ENCODE measurements at regions not wholly inside any gene's neighbourhood (a gene's known extent, or its start where the extent isn't known, plus 50 kb on each side); places are given as distances from the start of the nearest gene placed in this dataset.

- DNase-seq, result no peak
Measured at GRCh38 chr2:217183471-217183870, 323.6 kb upstream of the TNP1 start.

- no peak for DNase-seq
Measured at GRCh38 chr2:217182926-217183325, 323.1 kb upstream of the TNP1 start.

- DNase-seq, result no peak
Measured at GRCh38 chr2:217181512-217181911, 321.6 kb upstream of the TNP1 start.

GRCh38 chr2:217179854-217180253 is 320.0 kb upstream of the TNP1 start:
- no peak for DNase-seq

GRCh38 chr2:217178341-217178740 is 318.5 kb upstream of the TNP1 start:
- no peak for DNase-seq

GRCh38 chr2:217177720-217178119 is 317.9 kb upstream of the TNP1 start:
- DNase-seq, result no peak

DNA sequence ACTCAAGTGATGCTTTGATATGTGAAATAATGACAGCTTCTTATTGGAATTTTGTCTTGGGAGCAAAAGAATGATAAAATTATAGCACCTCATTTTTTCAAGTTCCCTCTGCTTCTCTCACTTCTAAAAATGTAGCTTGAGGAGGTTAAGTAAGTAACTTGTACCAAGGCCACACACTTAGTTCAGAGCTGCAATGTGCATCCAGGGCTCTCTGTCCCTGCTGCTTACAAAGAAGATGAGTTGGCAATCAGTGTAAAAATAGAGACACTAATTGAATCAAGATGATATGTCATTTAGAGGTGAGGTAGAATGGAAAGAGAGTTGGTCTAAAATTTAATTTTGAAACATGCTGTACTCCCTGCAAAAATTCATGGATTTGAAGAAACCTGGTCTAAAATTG is 312.0 kb upstream of the TNP1 start:
- DNase-seq, result no peak

DNA sequence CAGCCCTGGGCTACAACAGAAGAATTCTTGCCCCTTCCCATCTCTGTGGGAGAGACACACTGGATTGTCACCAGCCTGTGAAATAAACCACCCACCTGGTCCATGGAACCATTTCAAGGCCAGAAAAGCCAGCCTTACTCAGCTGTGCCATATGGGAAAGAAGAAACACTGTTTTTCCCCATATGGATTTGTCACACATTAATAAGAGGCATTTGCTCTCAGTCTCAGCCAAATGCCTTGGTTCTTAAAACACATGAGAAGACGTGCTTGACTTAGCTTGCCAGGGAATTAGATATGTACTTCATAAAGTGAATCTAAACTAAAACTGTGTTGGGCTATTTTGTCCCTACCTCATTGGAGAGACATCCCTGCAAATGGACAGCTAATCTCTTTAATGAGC is 308.6 kb upstream of the TNP1 start:
- DNase-seq, result no peak

- no peak for DNase-seq
Measured at GRCh38 chr2:217167531-217167930, 307.7 kb upstream of the TNP1 start.

- DNase-seq, result no peak
Measured at GRCh38 chr2:217166241-217166850, 306.5 kb upstream of the TNP1 start.

DNA sequence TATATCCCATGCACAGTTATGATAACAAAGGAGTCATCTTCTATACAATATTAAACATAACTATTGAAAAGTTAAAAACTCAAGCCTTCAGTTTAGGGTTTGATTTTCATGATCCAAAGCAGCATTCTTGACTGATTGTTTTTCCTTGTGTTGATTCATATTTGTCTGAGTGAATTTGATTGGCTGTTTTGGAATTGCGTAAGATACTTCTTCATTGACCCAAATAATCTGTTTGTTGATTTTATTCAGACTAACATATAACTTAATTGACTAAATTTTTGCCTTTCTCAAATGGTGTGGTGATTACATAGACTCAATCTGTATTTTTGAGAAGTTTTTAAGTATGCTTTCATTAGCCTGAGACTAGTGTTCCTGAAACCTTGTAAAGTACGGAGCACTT is 305.7 kb upstream of the TNP1 start:
- no peak for DNase-seq

DNA sequence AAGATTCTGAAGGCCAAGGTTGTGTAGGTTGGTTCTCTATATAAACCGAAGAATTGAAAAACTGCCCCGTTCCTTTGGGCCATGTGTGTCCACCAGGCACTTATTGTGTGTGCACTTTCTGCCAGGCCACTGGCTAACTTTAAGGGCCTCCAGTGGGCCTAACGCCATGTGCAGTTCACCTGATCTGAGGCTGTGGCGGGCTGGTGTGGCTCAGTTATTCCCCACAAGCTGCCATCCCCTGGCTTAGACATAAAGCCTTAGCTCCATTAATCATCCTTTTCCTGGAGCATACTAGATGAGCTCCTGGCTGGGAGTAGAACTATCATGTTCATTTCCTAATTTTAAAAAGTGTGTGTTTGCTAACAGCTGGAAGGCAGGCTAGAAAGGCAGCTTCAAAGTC is 304.1 kb upstream of the TNP1 start:
- no peak for DNase-seq

- DNase-seq, result no peak
Measured at GRCh38 chr2:217162533-217162932, 302.7 kb upstream of the TNP1 start.

DNA sequence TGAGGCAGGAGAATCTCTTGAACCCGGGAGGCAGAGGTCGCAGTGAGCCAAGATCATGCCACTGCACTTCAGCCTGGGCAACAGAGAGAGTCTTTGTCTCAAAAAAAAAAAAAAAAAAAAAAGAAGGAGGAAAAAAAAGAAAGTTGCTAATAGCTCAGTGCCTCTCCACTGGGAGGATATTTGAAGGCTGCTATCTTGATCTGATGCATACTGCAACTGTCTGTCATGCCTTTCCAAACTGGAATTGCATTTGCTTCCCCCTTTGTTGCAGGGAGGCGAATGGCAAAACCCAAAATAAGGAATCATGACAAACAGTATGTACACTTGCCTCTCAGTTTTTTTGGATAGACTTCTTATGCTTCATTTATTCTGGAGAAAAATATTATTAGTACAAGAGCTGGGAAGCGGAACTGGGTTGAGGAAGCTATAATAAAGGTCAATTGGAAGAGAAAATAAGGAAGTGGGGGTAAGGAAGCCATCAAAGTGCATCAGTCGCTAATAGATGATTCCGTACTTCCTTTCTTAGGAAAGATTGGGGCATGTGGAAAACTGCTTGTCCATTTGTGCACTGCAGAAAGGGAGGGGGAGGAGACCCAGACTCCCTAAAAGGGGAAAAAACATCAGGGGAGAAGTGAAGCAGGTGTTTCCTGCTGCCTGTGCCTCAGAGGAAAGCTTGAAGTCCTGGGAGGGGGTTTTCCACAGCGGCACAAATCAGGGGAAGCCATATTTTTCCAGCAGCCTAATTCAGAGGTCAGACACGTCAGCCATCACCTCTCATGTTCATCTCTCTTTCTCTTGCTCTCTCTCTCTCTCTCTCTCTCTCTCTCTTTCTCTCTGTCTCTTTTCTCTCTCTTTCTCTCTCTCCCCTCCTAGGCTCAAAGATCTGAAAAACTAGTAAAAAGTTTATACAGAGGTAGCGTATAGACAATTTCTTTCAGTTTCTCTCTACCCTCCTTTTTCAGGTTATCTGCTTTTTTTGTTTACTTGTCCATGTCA is 301.4 kb upstream of the TNP1 start:
- DNase-seq, result no peak

- DNase-seq, result no peak
Measured at GRCh38 chr2:217160103-217160743, 300.4 kb upstream of the TNP1 start.

DNA sequence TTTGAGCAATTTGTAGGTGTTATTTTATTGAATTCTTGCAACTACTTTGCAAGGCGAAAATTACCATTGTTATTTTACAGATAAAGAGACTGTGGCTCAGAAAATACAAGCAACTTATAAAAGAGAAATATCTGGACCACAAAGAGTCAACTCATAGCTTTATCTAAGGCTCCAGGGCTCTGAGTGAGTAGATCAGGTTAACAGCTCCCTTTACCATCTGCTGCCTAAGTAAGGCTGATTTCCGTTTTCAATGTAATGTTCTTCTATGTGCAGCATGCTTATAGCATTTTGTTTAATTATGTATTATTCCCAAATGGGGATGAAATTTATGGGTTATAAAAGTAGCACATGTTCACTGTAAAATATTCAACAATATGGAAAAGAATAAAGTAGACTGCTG is 299.1 kb upstream of the TNP1 start:
- no peak for DNase-seq

DNA sequence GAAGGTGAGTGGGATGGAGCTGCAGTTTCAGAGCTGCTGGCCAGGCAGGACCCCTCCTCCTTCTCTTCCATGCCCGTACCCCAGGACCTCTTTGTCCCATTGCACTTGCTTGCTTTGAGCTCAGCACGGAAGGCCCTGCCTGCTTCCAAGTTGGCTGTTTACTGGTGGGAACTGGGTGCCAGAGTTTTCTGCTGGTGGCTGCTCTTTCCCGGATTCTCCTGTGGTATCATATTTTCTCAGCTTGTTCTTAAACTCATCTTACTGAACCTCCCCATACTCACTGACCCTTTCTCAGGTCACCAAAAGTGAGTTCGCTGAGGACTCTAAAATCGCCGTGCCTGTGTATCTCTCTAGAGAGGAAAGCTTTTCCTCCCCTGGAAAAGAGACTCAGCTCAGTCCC is 297.7 kb upstream of the TNP1 start:
- DNase-seq, result no peak

DNA sequence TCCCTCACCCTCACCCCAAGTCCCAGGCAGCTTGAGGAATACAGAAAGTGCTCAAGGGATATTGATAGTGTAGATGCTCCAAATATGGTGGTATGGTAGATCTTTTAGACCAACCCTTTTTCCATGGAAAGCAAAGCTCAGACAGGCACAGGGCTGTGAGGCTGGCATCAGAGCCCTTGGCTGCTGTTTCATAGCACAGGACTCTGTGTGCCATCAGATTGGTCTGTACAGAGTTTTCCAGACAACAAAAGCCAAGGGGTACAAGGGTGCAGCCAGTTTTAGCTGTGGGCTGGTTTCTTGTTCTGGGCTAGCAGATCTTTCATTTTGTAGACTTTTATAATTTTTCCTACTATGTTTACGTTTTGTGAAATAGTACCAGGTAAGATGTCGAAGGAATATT is 296.9 kb upstream of the TNP1 start:
- no peak for DNase-seq

DNA sequence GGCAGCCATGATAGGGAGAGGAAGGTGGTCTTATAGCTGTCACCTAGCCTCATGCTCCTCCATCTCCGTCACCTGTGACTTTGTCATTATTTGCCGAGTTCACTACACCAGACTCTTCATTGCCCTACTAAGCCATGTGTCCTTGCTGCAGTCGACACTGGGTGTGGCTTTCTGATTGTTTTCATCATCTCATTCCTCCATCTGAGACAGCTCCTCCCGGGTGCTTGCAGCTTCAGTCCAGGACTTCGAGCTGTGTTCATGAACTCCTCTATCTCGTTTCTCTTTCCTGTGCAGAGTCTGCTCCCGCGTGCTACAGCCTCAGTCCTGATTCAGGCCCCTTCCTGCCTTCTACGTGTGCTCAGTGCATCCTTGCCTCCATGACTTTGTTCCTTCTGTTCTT is 295.1 kb upstream of the TNP1 start:
- DNase-seq, result no peak

DNA sequence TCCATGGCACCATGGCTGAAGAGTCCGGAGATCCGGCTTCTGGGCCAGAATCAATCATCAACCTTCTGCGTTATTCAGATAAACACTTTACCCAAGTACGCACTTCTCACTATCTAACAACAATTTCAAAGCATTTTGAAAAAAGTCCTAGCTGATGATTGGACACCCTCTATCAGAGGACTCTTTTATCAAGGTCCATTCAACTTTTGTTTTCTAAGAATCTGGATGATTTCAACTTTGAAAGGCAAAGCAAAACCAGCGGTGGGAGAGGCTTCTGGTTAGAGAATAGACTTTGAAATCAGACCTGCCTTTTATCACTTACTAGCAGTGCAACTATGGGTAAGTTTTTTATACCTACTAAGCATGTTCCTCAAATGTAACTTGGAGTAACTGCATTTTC is 293.6 kb upstream of the TNP1 start:
- DNase-seq, result no peak

DNA sequence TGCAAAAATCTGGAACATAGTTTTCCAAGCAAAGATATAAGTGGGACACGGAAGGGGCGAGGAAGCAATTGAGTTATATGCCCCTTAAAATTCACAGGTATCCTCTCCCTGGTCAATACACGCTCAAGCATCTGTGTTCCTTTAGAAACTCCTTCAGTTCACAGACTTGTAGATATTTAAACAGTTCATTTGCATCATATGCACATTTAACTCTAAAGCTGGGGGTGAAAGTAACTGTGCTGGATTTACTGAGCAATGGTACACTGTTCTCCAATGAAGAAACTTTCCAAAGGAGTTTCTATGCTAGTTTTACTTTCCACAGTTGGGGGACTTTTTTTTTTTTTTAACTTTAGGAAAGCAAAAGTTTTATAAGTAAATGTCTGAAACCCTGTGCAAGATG is 293.0 kb upstream of the TNP1 start:
- DNase-seq, result no peak

GRCh38 chr2:217151509-217152206 is 291.8 kb upstream of the TNP1 start:
- no peak for DNase-seq

- no peak for DNase-seq
Measured at GRCh38 chr2:217150236-217150635, 290.4 kb upstream of the TNP1 start.

Measured in activated effector memory CD4-positive, alpha-beta T cell treated with anti-CD3 and anti-CD28 coated beads, Interleukin-2, amount 50 U/mL, for 16 hours (primary cell).